Smooth muscle cell (in vitro differentiated cells): ENCODE measurements at regions not wholly inside any gene's neighbourhood (a gene's known extent, or its start where the extent isn't known, plus 50 kb on each side); places are given as distances from the start of the nearest gene placed in this dataset.

ENCODE experiments used
- DNase-seq: peaks from one replicate; lab custom pipeline; 2025; ENCODE audit not compliant: unreplicated experiment; lab: John Stamatoyannopoulos, UW
- H2AFZ ChIP-seq: fragments of 200-600 bp; sonication (generic); 2 replicates; pipeline ENCODE4 v1.6.0; 2016; ENCODE audit warnings: antibody characterized with exemption, low read depth, mild to moderate bottlenecking
- H3F3A ChIP-seq: fragments of 200-600 bp; sonication (generic); 2 replicates; pipeline ENCODE4 v1.6.0; 2017; ENCODE audit warnings: antibody characterized with exemption, low read depth
- H3K27ac ChIP-seq: fragments of 200-600 bp; sonication (generic); 2 replicates; pipeline ENCODE4 v1.5.1; 2016; ENCODE audit warnings: low read depth, mild to moderate bottlenecking
- H3K27me3 ChIP-seq: fragments of 200-600 bp; sonication (generic); 2 replicates; pipeline ENCODE4 v1.6.1; 2016; ENCODE audit warnings: low read depth, mild to moderate bottlenecking
- H3K36me3 ChIP-seq: fragments of 200-600 bp; sonication (generic); 2 replicates; pipeline ENCODE4 v1.5.1; 2016; ENCODE audit warnings: low read depth
- H3K4me1 ChIP-seq: fragments of 200-600 bp; sonication (generic); 2 replicates; pipeline ENCODE4 v1.5.1; 2016; ENCODE audit warnings: low read depth
- H3K4me2 ChIP-seq: fragments of 200-600 bp; sonication (generic); 2 replicates; pipeline ENCODE4 v1.6.0; 2016; ENCODE audit warnings: mild to moderate bottlenecking
- H3K4me3 ChIP-seq: fragments of 200-600 bp; sonication (generic); 2 replicates; pipeline ENCODE4 v1.5.1; 2016; ENCODE audit warnings: mild to moderate bottlenecking
- H3K79me2 ChIP-seq: fragments of 200-600 bp; sonication (generic); 2 replicates; pipeline ENCODE4 v1.6.0; 2016; ENCODE audit warnings: low read depth, mild to moderate bottlenecking
- H3K9ac ChIP-seq: fragments of 200-600 bp; sonication (generic); 2 replicates; pipeline ENCODE4 v1.6.0; 2016; ENCODE audit warnings: low read depth
- H3K9me3 ChIP-seq: fragments of 200-600 bp; sonication (generic); replicated peaks from 2 replicates; pipeline ENCODE4 v1.5.1; 2016; ENCODE audit warnings: low read depth
- H4K20me1 ChIP-seq: fragments of 200-600 bp; sonication (generic); 2 replicates; pipeline ENCODE4 v1.6.0; 2016; ENCODE audit warnings: low read depth
- CTCF ChIP-seq: fragments of 200-600 bp; sonication (generic); IDR thresholded peaks from 2 replicates; pipeline ENCODE4 v1.5.1; 2017; ENCODE audit warnings: borderline replicate concordance, mild to moderate bottlenecking, antibody characterized with exemption; ENCODE audit not compliant: insufficient read depth, poor library complexity, severe bottlenecking
- WGBS: methylation state at CpG from one replicate; pipeline ENCODE4 v1.1.7; 2016; ENCODE audit warnings: low lambda C conversion rate; 5-methylcytosine and 5-hydroxymethylcytosine counted together

DNA sequence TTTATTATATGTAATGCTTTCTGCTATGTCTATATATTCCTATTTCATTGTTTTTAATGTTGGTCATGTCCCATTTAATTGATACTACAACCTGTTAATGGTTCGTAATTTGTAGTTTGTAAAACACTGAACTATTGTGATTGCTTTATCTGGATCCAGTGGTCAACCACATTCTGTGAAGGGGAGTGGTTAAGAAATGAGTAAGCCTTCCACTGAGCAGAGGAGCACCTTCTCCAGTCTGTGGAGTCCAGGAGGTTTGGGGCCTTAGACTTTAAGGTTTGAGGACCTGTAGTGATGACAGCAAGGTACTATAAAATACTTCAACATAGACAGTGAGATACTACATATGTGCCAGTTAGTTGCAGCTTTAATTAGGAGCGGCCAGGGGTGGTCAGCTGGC, 67.7 kb upstream of the RAD23B start:
- Histone ChIP-seq H3K36me3 (no peaks in the 10 kb centered on the region), H2AFZ (no peak overlapping the region), H3K79me2 (no peaks in the 10 kb centered on the region), H4K20me1 (no peaks in the 10 kb centered on the region), H3K27ac (no peak overlapping the region), H3K9ac (no peak overlapping the region), H3K9me3 (no peaks in the 10 kb centered on the region), H3K27me3 (no peaks in the 10 kb centered on the region), H3K4me2 (no peak overlapping the region), H3K4me3 (no peak overlapping the region), H3F3A (peaks cover 12% of the 10 kb centered on the region), H3K4me1 (no peaks in the 10 kb centered on the region)
- no peak for DNase-seq
- 80% methylated on average over 2 of the region's 2 CpGs for WGBS
- no peak for TF ChIP-seq CTCF

- Histone ChIP-seq H3F3A (peaks cover 12% of the 10 kb centered on the region), H2AFZ (no peak overlapping the region), H3K9ac (no peak overlapping the region), H4K20me1 (no peaks in the 10 kb centered on the region), H3K36me3 (no peaks in the 10 kb centered on the region), H3K27me3 (no peaks in the 10 kb centered on the region), H3K27ac (no peak overlapping the region), H3K79me2 (no peaks in the 10 kb centered on the region), H3K4me1 (peaks cover 4% of the 10 kb centered on the region), H3K9me3 (no peaks in the 10 kb centered on the region), H3K4me3 (no peak overlapping the region), H3K4me2 (no peak overlapping the region)
- DNase-seq, result no peak
- TF ChIP-seq CTCF, result no peak
- 98% methylated on average over 4 of the region's 4 CpGs for WGBS
These were observed 66.8 kb upstream of the RAD23B start for GRCh38 chr9:107216329-107216728.

GRCh38 chr9:107218829-107219485, 64.1 kb upstream of the RAD23B start:
- H3F3A ChIP-seq, result peaks cover 12% of the 10 kb centered on the region
- no peaks in the 10 kb centered on the region for H4K20me1 ChIP-seq
- 87% methylated on average over 6 of the region's 6 CpGs for WGBS
- no peaks in the 10 kb centered on the region for H3K9me3 ChIP-seq
- H3K9ac ChIP-seq, result no peak overlapping the region
- DNase-seq, result no peak
- peaks cover 15% of the 10 kb centered on the region for H3K4me1 ChIP-seq
- H3K27me3 ChIP-seq, result no peaks in the 10 kb centered on the region
- TF ChIP-seq CTCF, result no peak
- no peak overlapping the region for H2AFZ ChIP-seq
- H3K79me2 ChIP-seq, result no peaks in the 10 kb centered on the region
- H3K4me3 ChIP-seq, result no peak overlapping the region
- no peak overlapping the region for H3K27ac ChIP-seq
- no peak overlapping the region for H3K4me2 ChIP-seq
- H3K36me3 ChIP-seq, result no peaks in the 10 kb centered on the region

GRCh38 chr9:107219486-107220077, 63.5 kb upstream of the RAD23B start:
- H3K4me3 ChIP-seq, result no peak overlapping the region
- no peaks in the 10 kb centered on the region for H3K79me2 ChIP-seq
- no peaks in the 10 kb centered on the region for H3K36me3 ChIP-seq
- H3K9me3 ChIP-seq, result no peaks in the 10 kb centered on the region
- no peaks in the 10 kb centered on the region for H3K27me3 ChIP-seq
- WGBS, result 39% methylated on average over 4 of the region's 4 CpGs
- TF ChIP-seq CTCF, result no peak
- H3F3A ChIP-seq, result peaks cover 6% of the 10 kb centered on the region
- H2AFZ ChIP-seq, result no peak overlapping the region
- no peaks in the 10 kb centered on the region for H4K20me1 ChIP-seq
- H3K27ac ChIP-seq, result no peak overlapping the region
- no peak for DNase-seq
- H3K4me2 ChIP-seq, result no peak overlapping the region
- peaks cover 15% of the 10 kb centered on the region for H3K4me1 ChIP-seq
- no peak overlapping the region for H3K9ac ChIP-seq
